GM18498 (cell line): ENCODE measurements at regions not wholly inside any gene's neighbourhood (a gene's known extent, or its start where the extent isn't known, plus 50 kb on each side); places are given as distances from the start of the nearest gene placed in this dataset.
A peak's percentile ranks its signal among the peaks of the same experiment; 100 is the strongest.
"Not testable (repeated sequence)": the region's sequence is repeated elsewhere in the genome, so short reads cannot be mapped to it uniquely, and the experiment has no call there.

ENCODE experiments used
- ATAC-seq: cut with Tn5 transposase; IDR thresholded peaks from one replicate; pipeline ENCODE4 v1.9.1; 2021; ENCODE audit warnings: mild to moderate bottlenecking, moderate library complexity; ENCODE audit not compliant: unreplicated experiment

DNA sequence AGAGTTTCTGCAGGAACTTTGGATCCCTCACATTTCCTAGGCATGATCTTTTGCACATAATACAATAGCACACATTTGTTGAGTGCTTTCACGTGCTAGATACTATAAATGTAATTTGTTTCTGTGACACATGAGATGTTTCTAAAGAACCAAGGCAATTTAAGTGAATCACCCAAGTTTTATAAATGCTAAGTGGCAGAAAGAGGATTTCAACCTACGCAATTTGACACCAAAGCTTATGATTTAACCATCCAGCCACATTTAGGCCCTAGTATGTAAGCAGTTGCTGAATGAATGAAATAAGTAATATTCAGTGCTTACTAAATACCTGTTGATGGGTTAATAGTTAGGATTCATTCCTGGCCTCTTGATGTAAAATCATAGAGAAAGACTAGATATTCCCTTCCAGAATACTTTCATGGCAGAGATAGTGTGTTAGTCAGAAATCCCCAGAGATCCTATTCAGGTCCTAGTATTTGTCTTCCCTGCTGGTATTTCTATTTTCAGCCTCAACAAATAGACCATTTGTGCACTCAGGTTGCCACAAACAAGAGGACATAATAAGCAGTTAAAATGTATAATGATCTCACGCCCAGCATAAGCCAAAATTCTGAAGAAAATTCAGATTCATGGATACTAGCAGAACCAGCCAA is 572.6 kb downstream of the IPMK start:
- no peak for ATAC-seq

DNA sequence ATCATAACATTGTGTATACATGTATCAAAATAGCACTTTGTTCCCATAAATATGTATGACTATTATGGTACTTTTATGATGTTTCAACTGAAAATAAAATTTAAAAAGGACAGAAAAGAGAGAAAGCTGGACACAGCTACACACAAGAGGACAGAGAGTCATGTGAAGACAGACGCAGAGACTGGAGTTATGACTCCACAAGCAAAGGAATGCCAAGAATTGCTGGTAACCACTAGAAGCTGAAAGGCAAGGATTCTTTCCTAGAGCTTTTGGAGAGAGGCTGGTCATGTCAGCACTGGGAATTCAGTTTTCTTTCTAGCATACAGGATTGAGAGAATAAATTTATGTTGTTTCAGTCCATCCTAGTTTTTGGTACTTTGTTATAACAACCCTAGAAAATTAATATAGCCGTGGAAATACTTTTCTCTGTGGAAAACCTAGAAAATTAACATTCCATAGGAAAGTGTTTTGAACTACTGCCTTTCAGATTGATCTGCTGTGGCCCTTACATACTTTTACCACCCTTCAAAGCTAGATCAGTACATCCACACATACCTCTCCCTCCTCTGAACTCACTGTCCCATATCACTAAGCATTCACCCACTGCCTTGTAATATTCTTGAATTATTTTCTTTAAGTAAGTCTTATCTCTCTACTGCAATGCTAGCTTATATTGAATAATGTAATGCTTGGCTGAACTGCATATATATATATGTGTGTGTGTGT is 575.3 kb downstream of the IPMK start:
- ATAC-seq = no peak

DNA sequence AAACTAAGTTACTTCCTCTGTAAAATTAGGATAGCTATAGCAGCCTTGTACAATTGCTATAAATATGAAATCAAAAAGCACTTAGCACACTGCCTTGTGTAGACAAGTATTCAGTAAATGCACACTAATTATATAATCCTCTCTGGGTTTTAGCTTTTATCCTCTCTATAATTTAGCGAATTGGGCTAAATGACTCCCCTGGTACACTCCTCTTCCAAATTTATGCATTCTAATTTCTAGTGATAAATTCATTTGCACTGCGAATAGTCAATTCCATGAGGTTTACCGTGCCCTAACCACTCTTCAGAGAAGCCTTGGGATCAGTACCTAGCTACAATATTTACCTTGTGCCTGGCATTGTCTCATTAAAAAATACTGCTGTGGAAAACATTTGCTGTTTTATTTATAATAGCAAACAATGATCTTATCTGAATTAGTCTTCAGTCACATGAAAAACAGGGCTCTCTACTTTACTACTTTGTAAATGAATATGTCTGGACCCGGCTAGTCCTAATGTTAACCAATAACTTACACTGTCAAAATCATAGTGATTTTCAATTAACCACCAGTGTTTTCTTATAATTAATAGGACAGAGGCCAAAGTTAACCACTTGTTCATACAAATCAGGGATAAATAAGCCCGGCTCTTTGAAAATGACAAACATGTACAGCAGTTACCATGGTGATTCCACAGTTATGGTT is 577.9 kb downstream of the IPMK start:
- no peak for ATAC-seq

DNA sequence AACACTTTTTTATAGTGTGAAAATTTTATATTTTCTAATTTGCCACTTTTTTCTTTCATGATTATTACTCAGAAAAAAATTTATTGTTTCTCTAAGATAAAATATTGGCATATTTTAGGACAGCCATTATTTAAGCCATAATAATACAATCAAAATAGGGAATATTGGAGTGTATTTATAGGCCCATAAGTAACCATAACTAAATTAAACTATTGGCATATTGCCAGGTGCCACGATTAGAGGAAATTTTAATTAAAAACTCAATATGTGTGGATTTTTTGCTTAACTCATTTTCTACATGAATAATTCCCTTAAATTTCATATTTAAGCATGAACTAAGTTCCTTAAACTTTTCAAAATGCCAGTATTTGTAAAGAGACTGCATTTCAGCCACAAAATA is 587.8 kb downstream of the IPMK start:
- no peak for ATAC-seq

DNA sequence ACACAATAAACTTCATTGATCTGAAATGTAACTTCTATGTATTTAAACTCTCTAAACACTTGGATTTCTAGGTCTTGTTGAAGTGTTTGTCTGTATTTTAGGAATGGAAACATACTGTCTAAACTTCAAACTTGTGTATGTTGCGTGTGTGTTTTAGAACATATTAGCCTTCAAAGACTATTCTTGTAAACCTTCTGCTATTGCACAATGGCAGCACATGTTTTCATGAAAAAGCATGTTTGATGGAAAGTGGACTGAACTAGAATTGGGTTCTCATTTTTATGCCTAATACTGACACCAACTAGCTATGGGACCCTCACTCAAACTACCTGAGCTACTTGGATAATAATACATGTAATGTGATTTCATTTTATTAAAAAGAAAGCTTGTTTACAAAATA is 592.6 kb downstream of the IPMK start:
- no peak for ATAC-seq

DNA sequence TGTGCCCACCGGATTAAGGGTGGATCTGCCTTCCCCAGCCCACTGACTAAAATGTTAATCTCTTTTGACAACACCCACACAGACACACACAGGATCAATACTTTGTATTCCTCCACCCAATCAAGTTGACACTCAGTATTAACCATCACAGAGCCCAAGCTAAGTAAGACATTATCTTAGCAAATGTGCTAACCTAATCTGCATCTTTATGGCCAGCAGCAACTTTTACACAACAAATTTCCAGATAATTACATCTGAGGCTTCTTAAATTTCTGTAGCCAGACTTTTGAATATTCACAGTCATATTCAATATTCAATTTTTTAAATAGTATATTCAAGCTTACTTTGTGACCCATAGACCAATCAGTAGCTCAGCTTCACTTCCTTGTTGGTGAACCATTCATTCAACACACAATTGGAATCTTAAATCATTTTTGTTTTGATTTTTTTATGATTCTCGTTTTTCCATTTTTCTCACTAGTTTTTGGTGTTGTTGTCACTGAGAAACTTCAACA is 594.2 kb downstream of the IPMK start:
- ATAC-seq = no peak

DNA sequence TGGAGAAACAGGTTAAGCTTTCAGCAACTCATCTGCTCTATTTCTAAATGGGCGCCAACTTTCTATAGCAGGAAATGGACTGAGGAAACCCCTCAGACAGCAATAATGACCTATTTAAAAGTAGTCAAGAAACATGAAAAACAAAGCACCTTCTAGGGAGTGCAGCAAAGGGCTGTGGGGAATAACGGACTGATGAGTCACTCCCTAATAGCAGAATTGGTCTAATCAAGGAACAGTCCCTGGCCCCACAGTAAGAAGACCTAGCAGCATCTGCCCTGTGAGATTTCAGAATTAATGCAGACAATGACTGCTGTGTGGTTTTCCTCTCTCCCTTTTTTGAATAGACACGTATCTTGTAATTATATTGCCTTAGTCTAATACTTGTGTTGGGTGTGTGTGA is 602.9 kb downstream of the IPMK start:
- no peak for ATAC-seq

DNA sequence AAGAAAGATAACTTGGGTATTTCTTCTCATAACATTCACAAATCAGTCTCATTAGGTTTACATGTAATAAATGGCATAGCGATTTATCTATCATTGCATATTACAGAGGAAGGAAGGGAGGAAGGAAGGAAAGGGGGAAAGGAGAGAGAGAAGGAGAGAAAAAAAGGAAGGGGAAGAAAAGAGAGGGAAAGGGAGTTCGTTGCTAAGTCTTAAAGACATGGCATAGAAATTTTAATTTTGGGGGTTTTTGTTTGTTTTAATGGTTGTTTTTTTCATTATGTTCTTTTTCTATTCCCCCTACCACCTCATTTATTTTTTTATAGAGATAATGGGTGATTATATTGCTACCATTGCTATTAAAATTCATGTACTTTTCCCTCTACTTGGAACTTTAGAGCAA is 604.3 kb downstream of the IPMK start:
- no peak for ATAC-seq

DNA sequence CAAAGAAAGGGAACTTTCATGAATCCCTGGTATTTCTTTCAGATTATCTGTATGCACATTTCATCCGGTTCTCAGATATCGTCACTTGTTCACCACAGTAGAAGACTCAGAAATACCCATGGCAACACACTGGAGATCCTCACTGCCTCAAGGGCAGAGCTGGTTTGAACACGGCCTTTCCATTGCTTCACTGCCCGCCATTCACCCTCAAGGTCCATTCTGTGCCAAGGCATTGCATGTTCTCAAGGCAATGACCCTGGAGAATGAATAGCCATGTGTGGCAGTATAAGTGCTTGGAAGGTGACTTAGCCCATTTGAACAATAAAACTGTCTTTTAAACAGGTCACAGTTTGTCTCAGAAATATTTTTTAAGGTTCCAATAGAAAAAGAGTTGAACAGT is 606.5 kb downstream of the IPMK start:
- no peak for ATAC-seq

DNA sequence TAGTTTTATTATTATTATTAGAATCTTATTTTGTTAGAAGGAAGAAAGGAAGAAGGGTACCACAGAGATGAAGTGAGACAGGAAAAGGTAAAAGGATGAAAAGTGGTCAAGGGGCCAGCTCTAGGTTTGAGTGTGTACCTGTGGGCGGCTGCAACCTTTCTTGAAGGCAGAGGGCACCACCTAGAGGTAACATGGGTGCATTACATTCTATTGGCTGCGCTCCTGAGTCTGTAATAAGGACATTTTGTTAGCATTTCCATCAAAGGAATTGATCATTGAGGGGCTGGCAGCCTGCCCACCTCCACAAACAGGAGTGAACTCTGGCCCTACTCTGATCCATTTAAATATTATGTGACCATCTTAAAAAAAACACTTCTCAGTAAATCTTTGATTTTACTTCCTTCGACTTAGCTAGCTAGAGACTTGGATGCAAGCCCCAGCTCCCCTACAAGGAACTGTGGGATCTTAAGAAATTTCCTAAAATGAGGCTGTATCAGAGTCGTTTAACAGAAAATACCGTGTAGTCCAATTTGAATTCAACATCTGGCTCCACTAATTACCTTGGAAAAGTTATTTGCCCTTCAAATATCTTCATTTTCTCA is 610.4 kb downstream of the IPMK start:
- ATAC-seq = peak; percentile 96

DNA sequence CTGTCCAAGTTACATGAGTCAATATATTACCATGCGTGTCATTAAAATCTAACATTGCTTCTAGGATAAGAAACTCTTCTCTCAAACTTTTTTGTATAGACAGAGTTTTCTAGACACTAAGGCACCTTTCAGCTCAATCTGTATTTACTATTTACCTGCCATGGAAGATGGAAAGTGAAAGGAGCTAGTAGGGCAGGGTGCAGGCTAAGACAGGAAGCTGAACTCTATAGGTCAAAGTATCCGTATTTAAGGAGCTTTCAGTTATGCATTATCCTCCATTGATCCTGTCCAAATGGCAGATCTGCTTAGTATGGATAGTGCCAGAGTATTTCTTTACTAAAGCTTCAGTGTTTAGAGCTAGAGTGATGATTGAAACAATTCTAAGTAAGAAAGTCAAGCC is 612.8 kb downstream of the IPMK start:
- no peak for ATAC-seq

DNA sequence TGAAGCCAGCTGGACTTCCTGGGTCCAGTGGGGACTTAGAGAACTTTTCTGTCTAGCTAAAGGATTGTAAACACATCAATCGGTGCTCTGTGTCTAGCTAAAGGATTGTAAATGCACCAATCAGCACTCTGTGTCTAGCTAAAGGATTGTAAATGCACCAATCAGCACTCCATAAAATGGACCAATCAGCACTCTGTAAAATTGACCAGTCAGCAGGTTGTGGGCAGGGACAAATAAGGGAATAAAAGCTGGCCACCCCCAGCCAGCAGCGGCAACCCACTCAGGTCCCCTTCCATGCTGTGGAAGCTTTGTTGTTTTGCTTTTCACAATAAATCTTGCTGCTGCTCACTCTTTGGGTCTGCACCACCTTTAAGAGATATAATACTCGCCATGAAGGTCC is 622.6 kb downstream of the IPMK start:
- not testable (repeated sequence) for ATAC-seq

DNA sequence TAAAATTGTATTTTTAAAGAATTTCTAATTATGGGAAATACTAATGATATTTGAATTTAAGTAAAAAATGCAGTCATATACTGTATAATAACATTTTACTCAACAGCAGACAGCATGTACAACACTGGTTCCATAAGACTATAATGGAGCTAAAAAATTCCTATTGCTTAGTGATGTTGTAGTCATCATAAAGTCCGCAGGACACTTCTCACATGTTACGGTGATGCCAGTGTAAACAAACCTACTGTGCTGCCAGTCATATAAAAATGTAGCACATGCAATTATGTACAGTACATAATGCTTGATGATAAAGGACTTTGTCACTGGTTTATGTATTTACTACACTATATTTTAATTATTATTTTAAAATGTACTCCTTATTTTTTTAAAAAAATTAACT is 629.3 kb downstream of the IPMK start:
- no peak for ATAC-seq

DNA sequence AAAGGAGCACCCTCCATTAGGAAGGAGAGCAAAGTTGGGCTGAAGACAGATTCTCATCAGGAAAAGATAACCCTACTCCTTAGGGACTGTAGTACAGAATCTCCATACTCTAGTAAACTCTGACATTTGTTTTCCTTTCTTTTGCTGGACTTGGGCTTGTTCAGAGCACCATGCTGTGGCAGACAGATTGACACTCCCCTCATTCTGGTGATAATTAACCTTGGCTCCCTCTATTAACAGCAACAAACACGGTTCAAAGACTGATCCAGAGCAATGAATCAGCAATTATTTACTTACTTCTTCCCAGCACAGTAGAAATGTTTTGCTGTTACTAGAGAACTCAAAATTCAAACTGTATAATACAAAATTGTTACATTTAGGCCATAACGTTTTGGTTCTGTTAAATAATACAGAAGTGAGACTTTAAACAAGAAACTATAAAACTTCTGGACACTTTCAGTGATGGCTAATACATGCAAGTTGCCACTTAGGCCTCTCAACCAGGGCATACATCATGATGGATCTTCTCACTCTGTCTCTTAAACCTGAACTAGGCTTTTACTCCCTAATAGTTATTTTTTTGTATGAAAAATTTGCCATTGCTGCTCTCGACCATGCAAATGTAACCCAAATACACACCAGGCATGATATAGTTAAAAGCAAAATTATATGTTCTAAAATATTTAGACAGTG is 639.0 kb downstream of the IPMK start:
- ATAC-seq = no peak

DNA sequence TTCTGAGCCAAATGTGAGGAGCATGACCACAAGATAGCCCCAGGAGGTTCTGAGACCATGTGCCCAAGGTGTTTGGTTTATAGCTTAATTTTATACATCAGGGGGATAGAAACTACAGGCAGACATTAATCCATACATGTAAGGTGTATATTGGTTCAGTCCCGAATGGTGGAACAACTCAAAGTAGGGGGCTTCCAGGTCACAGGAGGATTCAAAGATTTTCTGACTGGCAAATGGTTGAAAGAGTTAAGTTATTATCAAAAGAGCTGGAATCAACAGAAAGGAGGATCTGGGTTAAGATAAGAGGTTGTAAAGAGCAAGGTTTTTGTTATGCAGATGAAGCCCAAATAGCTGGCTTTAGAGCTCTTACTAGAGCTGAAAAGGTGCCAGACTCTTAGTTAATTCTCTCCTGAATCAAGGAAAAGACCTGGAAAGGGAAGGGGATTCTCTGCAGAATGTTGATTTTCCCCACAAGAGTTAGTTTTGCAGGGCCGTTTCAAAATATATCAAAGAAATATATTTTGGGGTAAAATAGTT is 640.0 kb downstream of the IPMK start:
- no peak for ATAC-seq

DNA sequence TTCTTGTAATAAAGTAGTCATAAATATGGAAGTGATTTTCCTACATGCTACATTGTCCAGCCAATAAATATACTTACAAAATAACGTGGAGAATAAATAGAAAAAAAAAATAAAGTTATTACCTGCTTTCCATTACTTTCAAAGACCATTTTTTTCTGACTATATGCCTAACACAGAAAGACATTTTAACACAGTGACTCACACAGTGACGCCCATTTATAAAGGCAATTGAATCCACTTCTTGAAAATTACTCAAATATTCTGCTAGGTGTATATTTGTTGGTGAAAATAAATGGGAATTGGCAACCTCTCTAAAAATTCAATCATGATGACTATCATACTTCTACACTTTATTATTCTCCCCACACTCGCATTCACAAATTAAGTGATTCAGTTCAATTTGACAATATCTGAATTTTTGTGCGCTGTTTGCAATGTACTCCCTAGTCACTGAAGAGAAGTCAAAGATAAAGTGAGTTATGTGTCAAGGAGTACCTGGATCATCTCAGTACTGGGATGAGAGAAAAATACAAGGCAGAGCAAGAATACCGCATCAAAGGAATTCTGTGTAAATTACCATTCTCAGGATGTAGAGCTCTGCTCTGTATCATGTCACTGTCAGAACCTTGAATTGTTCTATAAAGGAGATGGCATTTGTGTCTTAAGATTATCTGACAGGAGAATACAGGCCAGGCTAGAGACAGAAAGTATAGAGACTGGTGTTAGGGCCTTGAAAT is 642.7 kb downstream of the IPMK start:
- no peak for ATAC-seq

DNA sequence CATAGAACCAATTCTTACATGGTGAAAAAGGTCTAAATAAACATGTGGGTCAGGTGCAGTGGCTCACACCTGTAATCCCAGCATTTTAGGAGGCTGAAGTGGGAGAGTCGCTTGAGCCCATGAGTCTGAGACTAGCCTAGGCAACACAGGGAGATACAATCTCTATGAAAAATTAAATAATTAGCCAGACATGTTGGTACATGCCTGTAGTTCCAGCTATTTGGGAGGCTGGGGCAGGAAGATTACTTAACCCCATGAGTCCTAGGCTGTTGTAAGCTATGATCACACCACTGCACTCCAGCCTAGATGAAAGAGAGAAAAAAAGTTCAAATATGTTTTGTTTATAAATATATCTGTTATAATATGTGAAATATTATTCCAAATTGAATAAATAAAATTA is 643.6 kb downstream of the IPMK start:
- no peak for ATAC-seq

DNA sequence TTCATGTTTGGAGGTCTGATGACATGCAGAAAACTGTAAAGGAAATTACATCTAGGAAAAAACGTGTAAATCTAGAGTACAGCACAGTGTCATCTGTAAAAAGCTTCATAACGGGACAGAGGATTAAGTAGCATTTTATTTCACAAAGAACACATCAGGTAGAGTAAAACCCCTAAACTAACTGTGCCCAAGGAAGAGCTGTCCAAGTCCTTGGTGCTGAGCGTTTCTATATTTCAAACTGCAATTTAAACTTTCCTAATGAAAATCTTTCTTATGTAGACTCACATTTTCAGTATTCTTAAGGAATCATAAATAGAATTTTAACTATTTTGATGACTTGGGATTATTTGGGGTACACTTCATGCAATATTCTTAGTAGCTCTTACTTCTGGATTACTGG is 646.2 kb downstream of the IPMK start:
- ATAC-seq = no peak

DNA sequence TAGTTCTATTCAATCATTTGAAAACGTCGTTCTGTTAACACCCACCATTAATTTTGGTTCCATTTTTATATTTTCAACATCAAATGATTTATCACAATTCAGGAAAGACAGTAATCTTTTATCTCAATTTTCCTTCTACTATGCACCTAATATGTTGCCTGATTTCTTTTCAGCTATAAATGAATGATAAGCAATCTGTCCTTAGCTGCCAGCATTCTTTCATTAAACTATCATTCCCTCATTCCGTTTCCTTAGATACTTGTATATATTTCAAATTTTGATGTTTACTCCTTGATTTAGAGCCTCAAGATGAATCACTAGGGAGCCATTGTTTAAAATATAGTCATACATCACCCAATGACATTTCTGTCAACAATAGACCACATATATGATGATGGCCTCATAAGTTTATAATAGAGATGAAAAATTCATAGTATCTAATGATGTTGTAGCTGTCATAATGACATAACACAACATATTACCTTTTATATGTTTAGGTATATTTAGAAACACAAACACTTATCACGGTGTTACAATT is 661.7 kb downstream of the IPMK start:
- no peak for ATAC-seq

DNA sequence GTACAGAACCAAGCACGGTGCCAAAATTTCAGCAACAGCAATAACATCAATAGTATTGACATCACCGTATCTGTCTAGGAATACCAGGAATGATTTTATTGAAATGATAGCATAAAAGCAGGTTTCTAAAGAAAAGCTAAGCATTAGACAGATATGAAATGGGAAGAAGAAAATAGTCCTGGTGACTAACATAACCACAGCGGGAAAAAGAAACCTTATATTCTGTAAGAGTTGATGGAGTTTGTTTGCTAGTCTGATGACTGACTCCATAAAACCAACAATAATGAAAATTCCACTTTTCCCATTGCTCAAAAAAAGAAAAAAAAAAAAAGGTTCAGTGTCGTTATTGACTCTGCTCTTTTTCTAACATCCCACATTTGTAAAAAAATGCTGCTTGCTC is 668.3 kb downstream of the IPMK start:
- ATAC-seq = no peak
